Progenitor cell of endocrine pancreas (in vitro differentiated cells): ENCODE measurements at regions not wholly inside any gene's neighbourhood (a gene's known extent, or its start where the extent isn't known, plus 50 kb on each side); places are given as distances from the start of the nearest gene placed in this dataset.

Source experiments
- DNase-seq: peaks from one replicate; pipeline ENCODE4 v3.0.0; 2021; ENCODE audit warnings: low spot score; ENCODE audit not compliant: unreplicated experiment
- H3K27ac Mint-ChIP-seq: 2 replicates; pipeline ENCODE4 v1.8.0; 2021; ENCODE audit warnings: mild to moderate bottlenecking, moderate library complexity, mixed read lengths
- H3K27me3 Mint-ChIP-seq: 2 replicates; pipeline ENCODE4 v1.8.0; 2021; ENCODE audit warnings: mixed read lengths
- H3K36me3 Mint-ChIP-seq: 2 replicates; pipeline ENCODE4 v1.8.0; 2022; ENCODE audit warnings: mixed read lengths; ENCODE audit not compliant: insufficient read depth
- H3K4me1 Mint-ChIP-seq: 2 replicates; pipeline ENCODE4 v1.8.0; 2021; ENCODE audit warnings: low read depth, mixed read lengths
- H3K4me3 Mint-ChIP-seq: 2 replicates; pipeline ENCODE4 v1.8.0; 2021; ENCODE audit warnings: low read depth, mild to moderate bottlenecking, moderate library complexity, mixed read lengths
- H3K9me3 Mint-ChIP-seq: 2 replicates; pipeline ENCODE4 v1.8.0; 2021; ENCODE audit warnings: low read depth, mixed read lengths
- CTCF ChIP-seq: fragments of 200-600 bp; sonication (generic); IDR thresholded peaks from one replicate; pipeline ENCODE4 v1.5.0; 2021; ENCODE audit warnings: antibody characterized with exemption, mild to moderate bottlenecking; ENCODE audit not compliant: unreplicated experiment

DNA sequence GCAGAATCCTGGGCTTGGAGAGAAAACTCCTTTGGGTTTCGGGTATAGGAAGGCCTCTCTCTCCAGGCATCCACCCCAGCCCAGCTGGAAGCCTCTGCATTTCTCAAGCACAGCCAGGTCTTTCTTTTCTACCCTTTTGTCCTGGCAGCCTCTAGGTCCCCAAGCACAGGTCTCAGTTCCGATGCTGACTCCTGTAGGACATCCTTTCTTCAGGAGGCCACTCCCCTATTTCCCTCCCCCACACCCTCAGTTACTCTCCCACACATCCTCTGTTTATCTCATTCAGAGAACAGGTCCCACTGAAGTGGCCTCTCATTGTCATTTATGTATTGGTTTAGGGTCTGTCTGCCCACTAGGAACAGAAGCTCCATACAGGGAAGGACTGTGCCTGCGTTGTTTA, 352.6 kb downstream of the VRK1 start:
- Mint-ChIP-seq H3K4me3 (no peak overlapping the region), H3K27ac (no peak overlapping the region), H3K4me1 (no peaks in the 10 kb centered on the region), H3K27me3 (peaks cover 35% of the 10 kb centered on the region), H3K9me3 (no peaks in the 10 kb centered on the region), H3K36me3 (no peaks in the 10 kb centered on the region)
- no peak for DNase-seq
- no peak for TF ChIP-seq CTCF

- Mint-ChIP-seq H3K27ac (no peak overlapping the region), H3K4me1 (no peaks in the 10 kb centered on the region), H3K4me3 (no peak overlapping the region), H3K27me3 (peaks cover 55% of the 10 kb centered on the region), H3K36me3 (no peaks in the 10 kb centered on the region), H3K9me3 (no peaks in the 10 kb centered on the region)
- DNase-seq: no peak
- no peak for TF ChIP-seq CTCF
Observed at GRCh38 chr14:97153527-97153926, 356.3 kb downstream of the VRK1 start.

- TF ChIP-seq CTCF: no peak
- H3K4me3 Mint-ChIP-seq: no peak overlapping the region
- H3K27ac Mint-ChIP-seq: no peak overlapping the region
- DNase-seq: no peak
- peaks cover 9% of the 10 kb centered on the region for H3K9me3 Mint-ChIP-seq
- peaks cover 52% of the 10 kb centered on the region for H3K27me3 Mint-ChIP-seq
- no peaks in the 10 kb centered on the region for H3K4me1 Mint-ChIP-seq
- peaks cover 3% of the 10 kb centered on the region for H3K36me3 Mint-ChIP-seq
Observed at GRCh38 chr14:97155320-97155719, 358.1 kb downstream of the VRK1 start.

DNA sequence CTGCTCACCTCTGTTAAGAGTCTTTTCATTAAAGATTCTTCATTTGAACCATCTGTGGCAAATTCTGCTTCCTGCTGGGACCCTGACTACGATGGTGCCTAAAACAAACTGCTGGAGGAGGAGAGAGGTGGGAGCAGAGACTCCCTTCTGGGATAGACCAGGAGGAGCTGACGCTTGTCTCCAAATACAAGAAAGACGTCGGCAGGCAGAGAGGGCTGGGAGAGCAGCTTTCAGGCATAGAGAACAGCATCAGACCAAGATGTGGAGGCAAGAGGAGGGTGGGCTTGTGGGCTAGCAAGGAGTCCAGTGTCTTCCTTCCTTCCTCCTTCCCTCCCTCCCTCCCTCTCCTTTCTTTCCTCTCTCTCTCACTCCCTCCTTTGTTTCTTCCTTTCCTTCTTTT, 358.6 kb downstream of the VRK1 start:
- H3K9me3 Mint-ChIP-seq: peaks cover 9% of the 10 kb centered on the region
- no peak for TF ChIP-seq CTCF
- H3K36me3 Mint-ChIP-seq: peaks cover 3% of the 10 kb centered on the region
- no peak for DNase-seq
- no peak overlapping the region for H3K4me3 Mint-ChIP-seq
- peaks cover 50% of the 10 kb centered on the region for H3K27me3 Mint-ChIP-seq
- H3K4me1 Mint-ChIP-seq: no peaks in the 10 kb centered on the region
- no peak overlapping the region for H3K27ac Mint-ChIP-seq

GRCh38 chr14:97156705-97157104, 359.5 kb downstream of the VRK1 start:
- Mint-ChIP-seq H3K4me3 (no peak overlapping the region), H3K27ac (no peak overlapping the region), H3K4me1 (no peaks in the 10 kb centered on the region), H3K9me3 (peaks cover 9% of the 10 kb centered on the region), H3K36me3 (peaks cover 3% of the 10 kb centered on the region), H3K27me3 (peaks cover 45% of the 10 kb centered on the region)
- no peak for DNase-seq
- TF ChIP-seq CTCF: no peak
